C4-2B (cell line): ENCODE measurements at regions not wholly inside any gene's neighbourhood (a gene's known extent, or its start where the extent isn't known, plus 50 kb on each side); places are given as distances from the start of the nearest gene placed in this dataset.

ENCODE experiments used
- CTCF ChIP-seq: fragments of 450-650 bp; conservative IDR thresholded peaks from 2 replicates; pipeline ENCODE4 v1.5.1; 2017; ENCODE audit warnings: mild to moderate bottlenecking
- ZFX ChIP-seq: fragments of 450-650 bp; IDR thresholded peaks from 2 replicates; pipeline ENCODE4 v1.6.1; 2017

DNA sequence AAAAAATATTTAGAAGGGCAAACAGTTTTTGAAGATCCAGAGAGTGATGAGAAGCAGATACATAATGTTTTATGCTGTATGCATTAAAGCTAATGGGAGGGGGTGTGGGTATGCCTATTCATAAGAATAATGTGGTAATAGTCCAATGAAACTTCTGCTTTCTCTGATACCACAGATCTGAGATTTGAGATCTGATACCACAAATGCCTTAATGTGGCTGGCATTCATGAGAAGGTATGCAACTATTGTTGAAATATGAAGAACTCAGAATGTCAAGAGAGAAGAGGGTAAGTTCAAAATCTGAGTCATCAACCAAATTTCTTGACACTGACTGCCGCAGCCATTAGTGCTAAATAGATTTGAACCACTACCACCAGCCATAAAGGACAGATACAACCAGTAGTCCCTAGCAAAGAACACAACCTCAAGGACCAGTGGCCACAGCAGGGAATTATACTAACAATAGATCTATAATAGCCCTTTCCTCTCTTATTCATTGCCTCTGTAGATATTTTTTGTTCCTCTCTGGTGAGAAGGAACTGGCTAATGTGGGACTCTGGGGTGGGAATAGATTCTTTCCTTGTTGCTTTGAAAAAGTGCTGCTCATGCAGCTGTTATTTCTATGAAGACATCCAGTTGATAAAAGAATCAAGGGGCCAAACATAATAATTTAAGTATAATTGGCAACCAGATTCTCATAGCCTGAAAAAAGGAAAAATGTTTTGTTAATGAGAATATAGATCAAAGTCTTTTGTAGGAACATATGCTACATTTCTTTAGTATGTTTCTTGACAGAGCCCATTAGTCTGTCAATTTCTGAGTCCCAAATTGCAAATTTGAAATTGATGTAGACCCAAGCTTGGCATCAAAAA is 256.5 kb upstream of the ZNF608 start:
- TF ChIP-seq CTCF (no peak), ZFX (no peak)
